Natural killer cell (primary cell): ENCODE measurements at regions not wholly inside any gene's neighbourhood (a gene's known extent, or its start where the extent isn't known, plus 50 kb on each side); places are given as distances from the start of the nearest gene placed in this dataset.

Experiments used
- ATAC-seq, 3 donors: fragments of 150-1000 bp in 2 of 3; fragments of 200-7000 bp in 1 of 3; cut with Tn5 transposase; 1 replicate in 1 of 3; 2 replicates in 2 of 3; pipeline ENCODE4 v1.10.0; 2021; ENCODE audit warnings: mild to moderate bottlenecking in 2 of 3, moderate library complexity in 2 of 3
- DNase-seq, 2 donors: peaks; one replicate each; pipeline versions ENCODE4 v3.0.0 to v3.0.0-alpha.2; 2013 to 2021; ENCODE audit warnings: mixed read lengths in 1 of 2
- H3K27ac ChIP-seq: one replicate; pipeline ENCODE4 v1.5.1; 2013; ENCODE audit warnings: mild to moderate bottlenecking, low read length
- H3K27me3 ChIP-seq: one replicate; pipeline ENCODE4 v1.6.1; 2013; ENCODE audit warnings: low read length; ENCODE audit not compliant: control insufficient read depth, insufficient read depth
- H3K36me3 ChIP-seq: one replicate; pipeline ENCODE4 v1.6.1; 2013; ENCODE audit warnings: low read length; ENCODE audit not compliant: control insufficient read depth, insufficient read depth
- H3K4me1 ChIP-seq: one replicate; pipeline ENCODE4 v1.6.1; 2013; ENCODE audit warnings: low read length; ENCODE audit not compliant: control insufficient read depth, insufficient read depth
- H3K4me3 ChIP-seq: one replicate; pipeline ENCODE4 v1.5.1; 2013; ENCODE audit warnings: low read length
- H3K9me3 ChIP-seq: one replicate; pipeline ENCODE4 v1.6.1; 2013; ENCODE audit warnings: low read length; ENCODE audit not compliant: control insufficient read depth, insufficient read depth
- H3K27ac Mint-ChIP-seq, 2 donors: one replicate each; pipeline ENCODE4 v1.8.0; 2022; ENCODE audit warnings: mild to moderate bottlenecking in 2 of 2, mixed read lengths in 2 of 2, moderate library complexity in 1 of 2
- H3K27me3 Mint-ChIP-seq, 2 donors: one replicate each; pipeline ENCODE4 v1.8.0; 2022; ENCODE audit warnings: low read depth in 2 of 2, mixed read lengths in 2 of 2
- H3K36me3 Mint-ChIP-seq: one replicate; pipeline ENCODE4 v1.8.0; 2022; ENCODE audit warnings: mixed read lengths
- H3K4me1 Mint-ChIP-seq, 2 donors: one replicate each; pipeline ENCODE4 v1.8.0; 2022; ENCODE audit warnings: mixed read lengths in 2 of 2
- H3K4me3 Mint-ChIP-seq: one replicate; pipeline ENCODE4 v1.8.0; 2022; ENCODE audit warnings: mild to moderate bottlenecking, moderate library complexity, mixed read lengths
- H3K9me3 Mint-ChIP-seq, 2 donors: one replicate each; pipeline ENCODE4 v1.8.0; 2022; ENCODE audit warnings: mixed read lengths in 2 of 2
- CTCF ChIP-seq: fragments of 200-600 bp; IDR thresholded peaks from one replicate; pipeline ENCODE4 v1.8.0; 2022; ENCODE audit warnings: antibody characterized with exemption
- WGBS: methylation state at CpG from one replicate; pipeline ENCODE4 v1.1.7; 2013; ENCODE audit warnings: missing lambda C conversion rate; ENCODE audit not compliant: insufficient coverage; 5-methylcytosine and 5-hydroxymethylcytosine counted together
- intact Hi-C: fragments of 100-400 bp; cut with micrococcal nuclease; formaldehyde crosslinking; loops from one replicate; pipeline ENCODE4 v1.14.2; 2022

- H3K36me3 Mint-ChIP-seq: no peaks in the 10 kb centered on the region
- no peaks in the 10 kb centered on the region for H3K27me3 ChIP-seq
- no peak for ATAC-seq
- peaks cover 0 to 3% of the 10 kb centered on the region in 2 donors for H3K9me3 Mint-ChIP-seq
- H3K9me3 ChIP-seq: peaks cover 11% of the 10 kb centered on the region
- H3K4me3 Mint-ChIP-seq: no peak overlapping the region
- WGBS: 100% methylated on average over 2 of the region's 5 CpGs
- intact Hi-C loops: no loop called here
- H3K27ac Mint-ChIP-seq: no peak overlapping the region
- no peaks in the 10 kb centered on the region for H3K4me1 ChIP-seq
- no peak for DNase-seq
- no peak overlapping the region for H3K27ac ChIP-seq
- H3K4me3 ChIP-seq: no peak overlapping the region
- H3K36me3 ChIP-seq: no peaks in the 10 kb centered on the region
- TF ChIP-seq CTCF: no peak
- no peaks in the 10 kb centered on the region for H3K4me1 Mint-ChIP-seq
- H3K27me3 Mint-ChIP-seq: no peaks in the 10 kb centered on the region
These were observed 894.9 kb upstream of the CTNND2 start for GRCh38 chr5:12799165-12799564.

DNA sequence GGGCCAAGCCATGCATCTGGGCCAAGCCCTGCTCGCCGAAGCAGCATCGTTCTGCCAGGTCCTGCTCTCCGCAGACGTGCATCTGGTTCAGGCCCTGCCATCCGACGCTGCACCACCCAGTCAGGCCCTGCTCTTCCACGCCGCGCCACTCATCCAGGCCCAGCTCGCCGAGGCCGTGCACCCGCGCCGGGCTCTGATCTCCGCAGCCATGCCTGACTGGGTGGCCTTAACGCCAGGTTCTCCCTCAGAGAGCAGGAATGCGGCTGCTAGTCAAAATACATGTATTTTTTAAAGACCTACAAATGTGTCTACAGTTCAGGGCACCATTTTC is 891.1 kb upstream of the CTNND2 start:
- intact Hi-C loops: no loop called here
- no peaks in the 10 kb centered on the region for H3K36me3 ChIP-seq
- TF ChIP-seq CTCF: no peak
- H3K4me3 Mint-ChIP-seq: no peak overlapping the region
- no peaks in the 10 kb centered on the region for H3K4me1 Mint-ChIP-seq
- H3K27me3 Mint-ChIP-seq: no peaks in the 10 kb centered on the region
- no peaks in the 10 kb centered on the region for H3K36me3 Mint-ChIP-seq
- no peak overlapping the region for H3K27ac ChIP-seq
- H3K4me1 ChIP-seq: no peaks in the 10 kb centered on the region
- peaks cover 12% of the 10 kb centered on the region for H3K9me3 ChIP-seq
- H3K9me3 Mint-ChIP-seq: peaks cover 0 to 5% of the 10 kb centered on the region in 2 donors
- no peak overlapping the region for H3K27ac Mint-ChIP-seq
- ATAC-seq (no peak), DNase-seq (no peak)
- H3K27me3 ChIP-seq: no peaks in the 10 kb centered on the region
- WGBS: 95% methylated on average over 19 of the region's 19 CpGs
- H3K4me3 ChIP-seq: no peak overlapping the region

DNA sequence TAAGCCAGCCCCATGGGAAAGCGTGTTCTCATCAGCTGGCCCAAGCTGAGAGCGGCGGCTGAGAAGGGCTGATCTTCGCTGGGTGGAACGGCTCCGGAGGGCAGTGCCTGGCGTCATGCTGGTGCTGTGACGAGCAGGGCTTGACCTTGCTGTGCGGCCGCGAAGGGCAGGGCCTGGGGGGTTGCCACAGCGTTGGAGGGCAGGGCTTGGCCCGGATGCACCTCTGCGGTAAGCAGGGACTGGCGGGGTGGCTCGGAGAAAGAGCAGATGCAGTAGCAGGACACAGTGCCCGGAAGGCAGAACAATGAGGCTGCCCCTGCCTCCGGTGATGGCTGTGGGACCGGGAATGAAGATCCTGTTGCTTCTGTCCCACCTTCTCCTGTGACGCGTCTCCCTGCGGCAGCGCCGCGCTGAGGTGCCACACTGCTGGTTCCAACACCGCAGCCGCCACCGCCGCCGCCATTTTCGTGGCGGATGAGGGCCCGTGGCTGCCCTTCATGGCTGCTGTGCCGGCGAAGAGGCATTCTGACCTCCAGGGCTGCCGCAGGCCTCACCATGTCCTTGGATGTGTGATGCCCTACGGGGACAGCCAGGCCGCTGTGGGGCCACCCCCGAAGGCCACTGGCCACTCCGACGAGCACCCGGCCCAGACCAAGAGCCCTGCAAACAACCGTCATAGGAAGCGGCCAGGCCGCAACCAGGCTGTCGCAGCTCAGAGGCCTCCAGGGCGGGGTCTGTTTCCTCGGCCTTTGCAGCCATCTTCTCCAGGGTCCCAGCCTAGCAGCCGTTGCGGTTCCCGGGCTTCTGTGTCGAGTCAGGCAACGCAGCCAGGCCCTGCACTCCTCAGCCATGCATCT is 890.5 kb upstream of the CTNND2 start:
- WGBS: 96% methylated on average over 53 of the region's 53 CpGs
- no peaks in the 10 kb centered on the region for H3K36me3 ChIP-seq
- peaks cover 12% of the 10 kb centered on the region for H3K9me3 ChIP-seq
- intact Hi-C loops: no loop called here
- Mint-ChIP-seq H3K9me3 (peaks cover 0 to 5% of the 10 kb centered on the region in 2 donors), H3K4me1 (no peaks in the 10 kb centered on the region), H3K27me3 (no peaks in the 10 kb centered on the region), H3K27ac (no peak overlapping the region), H3K36me3 (no peaks in the 10 kb centered on the region), H3K4me3 (no peak overlapping the region)
- DNase-seq (no peak), ATAC-seq (no peak)
- no peak for TF ChIP-seq CTCF
- H3K27me3 ChIP-seq: no peaks in the 10 kb centered on the region
- no peak overlapping the region for H3K27ac ChIP-seq
- no peak overlapping the region for H3K4me3 ChIP-seq
- no peaks in the 10 kb centered on the region for H3K4me1 ChIP-seq

- Histone ChIP-seq H3K4me1 (no peaks in the 10 kb centered on the region), H3K9me3 (peaks cover 12% of the 10 kb centered on the region), H3K36me3 (no peaks in the 10 kb centered on the region), H3K4me3 (no peak overlapping the region), H3K27ac (no peak overlapping the region), H3K27me3 (no peaks in the 10 kb centered on the region)
- peaks cover 0 to 5% of the 10 kb centered on the region in 2 donors for H3K9me3 Mint-ChIP-seq
- DNase-seq (no peak), ATAC-seq (no peak)
- no peak overlapping the region for H3K27ac Mint-ChIP-seq
- WGBS: no CpG with 5 or more reads among the region's 1 CpG
- no peak for TF ChIP-seq CTCF
- intact Hi-C loops: no loop called here
- H3K4me1 Mint-ChIP-seq: no peaks in the 10 kb centered on the region
- no peaks in the 10 kb centered on the region for H3K36me3 Mint-ChIP-seq
- no peak overlapping the region for H3K4me3 Mint-ChIP-seq
- H3K27me3 Mint-ChIP-seq: no peaks in the 10 kb centered on the region
These were observed 889.1 kb upstream of the CTNND2 start for GRCh38 chr5:12793373-12793772.
